SK-N-DZ (cell line): ENCODE measurements at regions not wholly inside any gene's neighbourhood (a gene's known extent, or its start where the extent isn't known, plus 50 kb on each side); places are given as distances from the start of the nearest gene placed in this dataset.

Experiments used
- DNase-seq: peaks from one replicate; pipeline ENCODE4 v3.0.0-alpha.2; 2015; ENCODE audit warnings: low spot score
- small RNA-seq, 2 experiments: library from RNA; depleted of rRNA; stranded (forward); fragments of <200 nt; gene quantifications; one replicate each; pipeline ENCODE3, GENCODE V24; 2014

DNA sequence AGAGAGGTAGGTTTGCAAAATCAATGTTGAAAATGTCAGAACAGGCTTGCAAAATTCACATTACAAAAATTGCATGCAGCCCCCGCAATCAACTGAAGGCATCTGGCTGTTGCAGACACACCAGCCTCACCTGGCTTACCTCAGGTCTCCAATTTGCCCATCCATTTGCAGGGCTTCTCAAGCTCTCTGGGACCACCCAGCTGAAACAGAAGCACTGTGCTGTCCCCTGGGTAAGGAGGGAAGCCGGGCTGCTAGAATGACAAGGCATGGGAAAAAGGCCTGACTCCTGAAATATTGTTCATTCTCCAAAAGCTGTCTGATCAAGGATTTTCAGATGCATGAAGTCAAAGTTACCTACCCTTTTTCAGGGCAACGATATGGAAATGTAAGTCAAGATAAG is 52.6 kb upstream of the CD93 start:
- DNase-seq = no peak

DNA sequence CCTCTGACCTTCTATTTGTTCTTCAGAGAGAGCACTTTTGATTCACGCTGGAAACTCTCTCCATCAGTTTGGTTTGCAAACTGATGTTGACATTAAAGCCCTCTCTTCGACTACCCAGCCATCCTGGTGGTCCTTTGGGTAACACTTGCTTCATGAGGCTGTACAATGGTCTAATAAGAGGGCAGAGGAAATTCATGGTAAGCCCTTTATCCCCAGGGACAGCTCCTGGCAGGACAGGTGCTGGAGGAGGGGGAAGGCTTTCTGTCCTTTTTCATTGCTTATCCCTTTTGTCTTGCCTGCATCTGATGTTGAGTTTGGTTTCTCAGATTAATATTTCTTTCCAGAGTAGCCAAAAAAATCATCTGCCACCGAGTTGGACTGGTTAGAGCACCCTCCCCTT is 52.1 kb upstream of the CD93 start:
- no peak for DNase-seq

- DNase-seq = no peak
Observed at GRCh38 chr20:23136893-23137745, 51.0 kb upstream of the CD93 start.

- DNase-seq = no peak
Observed at GRCh38 chr20:23135449-23136420, 49.6 kb upstream of the CD93 start.

Small RNA genes in the stretch of these regions (small RNA-seq; reads per million reads assigned to genes)
- 0 to 0.22 reads per million in 2 experiments for gene RNA5SP478
